GM19328 (cell line): ENCODE measurements at regions not wholly inside any gene's neighbourhood (a gene's known extent, or its start where the extent isn't known, plus 50 kb on each side); places are given as distances from the start of the nearest gene placed in this dataset.
"Not testable (repeated sequence)": the region's sequence is repeated elsewhere in the genome, so short reads cannot be mapped to it uniquely, and the experiment has no call there.

Source experiments
- ATAC-seq: cut with Tn5 transposase; IDR thresholded peaks from one replicate; pipeline ENCODE4 v1.9.1; 2021; ENCODE audit warnings: mild to moderate bottlenecking, moderate library complexity; ENCODE audit not compliant: unreplicated experiment

DNA sequence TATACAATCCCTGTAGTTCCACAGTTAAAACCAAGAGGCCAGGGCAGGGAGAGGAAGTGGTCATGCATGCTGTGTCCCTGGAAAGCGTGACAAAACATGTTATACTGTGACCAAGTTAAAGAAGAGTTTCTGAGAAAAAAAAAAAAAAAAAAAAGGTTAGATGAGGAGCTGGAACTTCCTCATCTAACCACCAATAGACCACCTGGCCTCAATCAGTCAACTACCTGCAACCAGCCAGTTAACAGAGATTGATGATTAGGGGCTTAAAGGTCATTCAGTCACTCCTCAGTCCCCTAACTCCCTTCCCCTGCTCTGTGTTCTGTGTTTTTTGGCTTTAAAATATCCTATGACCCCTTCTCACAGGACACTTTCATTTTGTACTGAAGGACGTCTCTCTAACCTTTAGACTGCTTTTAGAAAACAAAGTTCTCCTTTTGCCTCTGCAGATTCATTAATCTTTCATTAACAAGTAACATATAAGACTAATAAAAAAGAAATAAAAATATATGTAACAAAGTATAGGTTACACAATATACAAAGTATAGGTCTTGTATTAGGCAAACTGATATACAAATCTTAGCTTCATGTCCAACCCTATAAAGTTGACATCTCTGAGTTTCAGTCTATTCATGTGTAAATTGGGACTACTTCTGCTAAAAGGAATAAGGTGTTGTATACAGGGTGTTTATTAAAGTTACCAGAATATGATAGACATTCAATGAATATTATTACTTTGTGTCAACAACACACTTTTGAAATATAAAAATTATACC lies 179.1 kb upstream of the NDST4 start:
- ATAC-seq = peak; percentile 49

DNA sequence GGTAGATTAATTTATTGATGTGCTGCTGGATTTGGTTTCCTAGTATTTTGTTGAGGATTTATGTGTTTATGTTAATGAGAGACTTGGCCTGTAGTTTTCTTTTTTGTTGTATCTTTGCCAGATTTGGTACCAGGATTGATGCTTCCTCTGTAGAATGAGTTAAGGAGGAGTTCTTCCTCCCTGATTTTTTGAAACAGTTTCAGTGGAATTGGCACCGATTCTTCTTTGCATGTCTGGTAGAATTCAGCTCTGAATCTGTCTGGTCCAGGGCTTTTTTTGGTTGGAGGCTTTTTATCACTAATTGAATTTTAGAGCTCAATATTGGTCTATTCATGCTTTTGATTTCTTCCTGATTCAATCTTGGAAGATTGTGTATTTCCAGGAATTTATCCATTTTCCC lies 174.0 kb upstream of the NDST4 start:
- no peak for ATAC-seq

DNA sequence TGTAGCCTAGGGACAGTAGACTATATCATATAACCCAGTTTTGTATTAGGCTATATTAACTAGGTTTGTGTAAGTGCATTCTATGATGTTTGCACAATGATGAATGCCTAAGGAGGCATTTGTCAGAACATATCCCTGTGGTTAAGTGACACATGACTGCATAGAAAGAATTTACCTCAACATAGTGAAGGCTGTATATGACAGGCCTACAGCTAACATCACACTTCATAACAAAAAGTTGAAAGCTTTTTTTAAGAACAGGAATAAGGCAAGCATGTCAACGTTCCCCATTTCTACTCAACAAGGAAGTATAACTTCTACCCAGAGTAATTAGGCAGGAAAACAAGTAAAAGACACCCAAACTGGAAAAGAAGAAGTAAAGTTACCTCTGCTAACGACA lies 165.9 kb upstream of the NDST4 start:
- no peak for ATAC-seq

DNA sequence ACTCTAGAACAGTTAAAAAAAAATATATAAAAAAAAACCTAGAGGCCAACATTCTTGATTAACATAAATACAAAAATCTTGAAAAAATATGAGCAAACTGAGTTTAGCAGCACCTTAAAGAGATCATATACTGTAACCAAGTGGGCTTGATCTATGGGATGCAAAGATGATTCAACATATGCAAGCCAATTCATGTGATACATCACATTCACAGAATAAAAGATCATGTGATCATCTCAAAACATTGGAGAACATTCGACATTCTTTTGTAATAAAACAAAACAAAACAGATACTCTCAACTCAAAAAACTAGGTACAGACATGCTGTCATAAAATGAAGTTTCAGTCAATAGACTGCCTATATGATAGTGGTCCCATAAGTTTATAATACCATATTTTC lies 165.4 kb upstream of the NDST4 start:
- ATAC-seq = no peak

DNA sequence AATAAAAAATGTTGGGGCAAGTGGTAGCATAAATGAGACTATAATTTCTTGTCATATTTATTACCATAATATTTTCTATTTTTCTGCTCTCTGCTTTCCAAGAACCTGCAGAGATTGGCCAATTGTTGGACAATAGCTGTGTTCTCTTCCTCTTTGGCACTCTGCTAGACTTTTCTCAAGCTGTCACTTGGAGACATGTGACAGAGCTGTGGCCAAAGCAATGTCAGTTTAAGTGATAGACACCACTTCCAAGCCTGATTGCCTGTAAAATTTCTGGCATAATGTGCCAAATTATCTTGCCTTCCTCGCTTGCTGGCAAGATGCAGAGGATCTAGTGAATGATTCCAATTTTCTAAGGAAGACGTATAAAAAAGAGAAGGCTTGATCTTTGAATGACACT lies 162.2 kb upstream of the NDST4 start:
- ATAC-seq = no peak

- peak; percentile 48 for ATAC-seq
Measured at GRCh38 chr4:115274545-115274944, 161.1 kb upstream of the NDST4 start.

DNA sequence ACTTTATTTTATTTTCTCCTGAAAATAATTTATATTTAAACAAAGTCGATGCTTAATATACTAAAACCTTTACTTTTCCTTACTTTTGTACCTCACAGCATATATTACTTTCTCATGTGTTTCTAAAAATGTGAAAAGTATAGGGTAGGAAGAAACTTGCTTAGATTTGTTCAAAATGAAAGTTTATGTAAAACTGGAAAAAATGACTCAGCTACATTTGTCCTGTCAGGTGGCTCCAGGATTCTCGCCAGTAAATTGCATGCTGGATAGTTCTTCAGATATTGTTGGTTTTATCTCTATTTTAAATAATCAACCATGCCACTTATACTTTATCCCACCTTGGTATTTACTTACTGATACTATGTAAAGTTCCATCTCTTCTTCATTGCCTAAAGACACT lies 159.2 kb upstream of the NDST4 start:
- no peak for ATAC-seq

DNA sequence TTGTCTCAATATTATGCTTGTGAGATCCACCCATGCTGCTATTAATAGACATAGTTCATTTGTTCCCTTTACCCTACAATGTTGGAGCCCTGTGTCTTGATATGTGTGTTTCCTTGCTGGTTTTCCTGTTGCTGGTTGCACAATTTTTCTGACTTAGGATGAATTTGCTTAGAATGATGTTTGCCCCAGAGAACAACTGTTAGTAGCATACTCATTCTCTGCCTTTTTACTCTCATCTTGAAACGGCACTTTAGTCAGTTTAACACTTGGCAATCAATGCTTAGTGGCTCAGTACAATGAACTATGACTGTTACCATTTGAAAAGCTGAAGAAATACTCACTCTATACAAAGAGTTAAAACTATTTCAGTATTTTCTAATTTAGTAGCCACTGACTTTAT lies 158.8 kb upstream of the NDST4 start:
- no peak for ATAC-seq

DNA sequence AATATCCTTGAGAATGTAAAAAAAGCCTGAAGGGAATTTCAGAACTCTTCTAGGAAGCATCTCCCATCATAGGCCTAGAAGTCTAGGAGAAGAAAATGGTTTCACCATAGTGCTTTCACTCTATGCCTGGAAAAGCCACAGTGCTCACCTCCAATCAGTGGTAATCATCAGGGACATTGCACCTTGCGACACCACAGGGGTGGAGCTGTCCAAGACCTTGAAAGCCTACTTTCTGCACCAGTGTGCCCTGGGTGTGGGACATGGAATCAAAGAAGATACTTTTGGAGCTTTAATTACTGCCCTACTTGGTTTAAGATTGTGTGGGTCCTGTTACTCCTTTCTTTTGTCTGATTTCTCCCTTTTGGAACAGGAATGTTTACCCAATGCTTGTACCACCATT lies 146.8 kb upstream of the NDST4 start:
- ATAC-seq = no peak

DNA sequence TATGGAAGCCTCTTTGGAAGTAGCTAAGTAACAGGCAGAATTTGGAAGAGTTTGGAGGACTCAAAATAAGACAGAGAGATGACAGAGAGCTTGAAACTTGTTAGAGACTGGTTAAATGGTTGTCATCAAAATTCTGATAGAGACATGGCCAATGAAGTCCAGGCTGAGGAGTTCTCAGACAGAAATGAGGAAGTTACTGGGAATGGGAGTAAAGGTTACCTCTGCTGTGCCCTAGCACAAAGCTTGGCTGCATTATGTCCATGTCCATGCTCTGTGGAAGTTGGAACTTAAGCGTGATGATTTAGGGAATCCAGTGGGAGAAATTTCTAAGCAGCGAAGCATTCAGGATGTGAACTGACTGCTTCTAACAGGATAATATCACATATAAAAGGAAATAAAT lies 146.2 kb upstream of the NDST4 start:
- ATAC-seq = no peak

DNA sequence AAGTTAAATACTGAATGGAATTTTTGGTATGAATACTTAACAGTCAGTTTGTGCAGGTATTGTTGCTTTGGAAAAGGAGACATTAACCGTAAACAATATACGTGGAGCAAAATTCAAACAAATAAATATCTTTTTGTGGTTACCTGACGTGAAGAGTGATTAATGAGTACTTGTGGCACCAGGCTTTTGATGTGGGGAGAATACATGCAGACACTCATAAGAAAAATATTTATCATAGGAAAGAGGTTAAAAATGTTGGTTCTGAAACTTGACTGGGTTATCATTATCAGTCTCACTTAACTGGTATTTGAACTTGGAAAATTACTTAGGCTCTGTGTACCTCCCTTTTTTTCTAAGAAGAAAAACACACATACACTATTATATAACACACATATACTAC lies 136.4 kb upstream of the NDST4 start:
- no peak for ATAC-seq

GRCh38 chr4:115234405-115235093 lies 121.1 kb upstream of the NDST4 start:
- ATAC-seq = no peak

DNA sequence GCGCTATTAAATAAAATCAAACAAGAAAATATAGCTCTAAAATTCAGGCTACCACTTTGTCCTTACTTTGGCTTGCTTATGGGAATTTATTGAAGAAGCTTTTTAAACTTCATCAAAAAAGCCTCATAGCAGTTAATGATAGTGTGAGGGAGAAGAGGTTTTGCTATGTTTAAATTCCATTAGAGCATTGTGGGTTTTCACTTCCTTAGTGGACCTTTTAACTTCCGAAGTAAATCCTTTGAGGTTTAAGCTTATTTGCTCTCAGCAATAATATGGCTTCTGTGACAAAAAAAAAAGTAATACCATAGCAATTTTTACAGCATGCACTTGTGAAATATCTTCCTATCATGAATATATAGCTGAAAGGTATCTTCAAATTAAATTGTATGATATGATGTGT lies 120.2 kb upstream of the NDST4 start:
- ATAC-seq = no peak

GRCh38 chr4:115229873-115230272 lies 116.5 kb upstream of the NDST4 start:
- no peak for ATAC-seq

DNA sequence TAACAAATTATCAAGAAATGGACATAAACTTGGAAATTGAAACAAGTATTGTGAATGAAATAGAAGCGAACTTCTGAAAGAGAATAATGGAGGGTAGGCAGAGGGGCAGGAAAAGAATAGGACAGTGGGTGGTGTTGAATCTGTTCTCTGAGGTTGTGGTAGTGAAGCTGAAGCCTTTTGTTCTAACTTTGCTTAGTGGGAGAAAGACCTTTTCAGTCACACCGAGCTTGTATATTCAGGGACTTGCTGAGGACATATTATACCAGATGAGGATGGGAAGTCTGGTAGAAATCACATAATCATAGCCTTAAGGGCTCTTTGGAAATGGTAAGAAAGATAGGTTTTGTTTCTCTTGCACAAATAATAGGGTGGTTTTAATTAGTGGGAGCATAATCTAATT lies 115.4 kb upstream of the NDST4 start:
- ATAC-seq = no peak

DNA sequence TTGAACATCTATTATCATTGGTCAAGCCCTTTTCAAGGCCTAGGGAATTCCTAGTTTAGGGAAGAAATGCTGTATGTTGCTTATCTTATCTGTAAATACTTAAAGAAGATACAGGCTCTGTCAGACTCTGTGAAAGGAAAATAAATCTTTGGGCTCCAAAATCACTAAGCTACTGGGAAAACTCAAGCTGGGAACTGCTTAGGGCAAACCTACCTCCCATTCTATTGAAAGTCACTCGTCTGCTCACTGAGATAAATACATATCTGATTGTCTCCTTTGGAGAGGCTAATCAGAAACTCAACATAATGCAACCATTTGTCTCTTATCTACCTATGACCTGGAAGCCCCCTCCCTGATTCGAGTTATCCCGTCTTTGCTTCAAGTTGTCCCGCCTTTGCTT lies 108.6 kb upstream of the NDST4 start:
- ATAC-seq = no peak

GRCh38 chr4:115219862-115220261 lies 106.4 kb upstream of the NDST4 start:
- ATAC-seq = no peak

GRCh38 chr4:115219315-115219860 lies 106.0 kb upstream of the NDST4 start:
- no peak for ATAC-seq

- ATAC-seq = no peak
Measured at GRCh38 chr4:115215935-115216334, 102.5 kb upstream of the NDST4 start.

DNA sequence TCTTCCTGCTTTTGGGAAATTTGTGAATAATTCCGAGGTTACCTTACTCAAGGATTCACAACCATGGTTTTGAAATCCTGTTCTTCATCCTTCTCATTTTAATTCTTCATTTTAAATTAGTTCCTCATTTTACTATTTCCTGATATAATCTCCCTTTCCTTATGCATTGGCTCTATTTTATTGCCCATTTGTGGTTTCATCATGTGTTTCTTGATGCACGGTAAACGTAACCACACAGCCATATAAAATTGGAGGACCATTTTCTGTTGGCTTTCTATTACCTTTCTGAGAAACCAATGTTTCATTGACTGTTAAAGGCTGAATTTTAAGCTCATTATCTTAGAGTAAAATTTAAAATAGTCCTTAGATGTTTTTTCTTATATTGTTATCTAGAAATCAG lies 100.3 kb upstream of the NDST4 start:
- no peak for ATAC-seq

- no peak for ATAC-seq
Measured at GRCh38 chr4:115201042-115201330, 87.6 kb upstream of the NDST4 start.

DNA sequence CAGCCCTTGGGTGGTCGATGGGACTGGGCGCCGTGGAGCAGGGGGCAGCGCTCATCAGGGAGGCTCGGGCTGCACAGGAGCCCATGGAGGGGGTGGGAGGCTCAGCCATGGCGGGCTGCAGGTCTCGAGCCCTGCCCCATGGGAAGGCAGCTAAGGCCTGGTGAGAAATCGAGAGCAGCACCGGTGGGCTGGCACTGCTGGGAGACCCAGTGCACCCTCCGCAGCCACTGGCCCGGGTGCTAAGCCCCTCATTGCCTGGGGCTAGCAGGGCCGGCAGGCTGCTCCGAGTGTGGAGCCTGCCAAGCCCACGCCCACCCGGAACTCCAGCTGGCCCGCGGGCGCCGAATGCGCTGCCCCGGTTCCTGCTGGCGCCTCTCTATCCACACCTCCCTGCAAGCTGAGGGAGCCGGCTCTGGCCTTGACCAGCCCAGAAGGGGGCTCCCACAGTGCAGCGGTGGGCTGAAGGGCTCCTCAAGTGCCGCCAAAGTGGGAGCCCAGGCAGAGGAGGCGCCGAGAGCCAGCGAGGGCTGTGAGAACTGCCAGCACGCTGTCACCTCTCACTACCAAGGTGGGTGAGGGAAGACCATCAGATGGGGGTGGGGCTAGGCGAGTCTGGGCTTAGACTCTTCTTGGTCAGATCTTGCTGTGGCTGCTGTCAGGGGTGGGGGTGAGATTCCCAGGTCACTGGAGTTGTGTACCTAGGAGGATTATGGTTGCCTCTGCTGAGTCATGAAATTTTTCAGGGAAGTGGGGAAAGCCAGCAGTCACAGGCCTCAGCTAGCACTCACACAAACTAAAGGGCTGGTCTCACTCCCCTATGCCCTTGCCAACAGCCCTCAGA lies 87.0 kb upstream of the NDST4 start:
- ATAC-seq = not testable (repeated sequence)
